ENCODE measurements at regions not wholly inside any gene's neighbourhood (a gene's known extent, or its start where the extent isn't known, plus 50 kb on each side); places are given as distances from the start of the nearest gene placed in this dataset.
"Not testable (repeated sequence)": the region's sequence is repeated elsewhere in the genome, so short reads cannot be mapped to it uniquely, and the experiment has no call there.

DNA sequence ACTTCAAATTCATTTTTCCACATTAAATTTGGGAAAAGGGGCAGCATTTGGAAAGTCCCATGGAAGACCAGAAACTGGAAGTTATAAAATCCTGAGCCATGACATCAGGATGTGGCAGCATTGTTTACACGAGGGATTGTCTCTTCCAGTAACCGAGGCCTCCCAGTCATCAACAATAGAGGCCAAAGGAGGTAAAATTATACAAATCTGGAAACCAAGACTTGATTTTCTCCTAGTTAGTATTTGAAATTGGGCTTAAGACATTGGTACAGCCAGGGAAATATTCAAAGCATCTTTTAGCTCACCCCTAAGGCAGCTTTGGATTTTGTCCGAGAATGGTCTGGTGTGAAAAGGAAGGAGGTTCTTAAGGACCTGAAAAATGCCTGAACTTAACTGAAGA lies 251.6 kb upstream of the FOXF1 start:
- peak; percentile 44 for DNase-seq (ENCODE audit: low read depth)

DNA sequence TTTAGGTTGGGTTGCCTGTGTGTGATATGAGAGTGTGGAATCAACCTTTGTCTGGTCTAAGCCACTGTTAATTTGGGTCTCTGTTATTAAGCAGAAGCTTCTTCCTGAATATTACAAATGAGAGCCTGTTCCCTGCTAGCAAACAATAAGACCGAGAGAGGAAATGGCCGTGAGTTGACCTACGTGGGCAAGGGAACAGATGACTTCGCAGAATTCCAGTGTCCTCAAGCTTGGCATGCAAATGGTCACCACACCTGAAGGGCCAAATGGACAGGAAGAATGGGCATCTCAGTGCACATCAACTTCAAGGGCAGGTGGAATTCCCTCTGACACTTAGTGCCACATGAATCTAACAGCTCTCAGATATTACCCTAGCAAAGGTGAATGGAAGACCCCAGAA lies 250.8 kb upstream of the FOXF1 start:
- DNase-seq (ENCODE audit: low read depth): no peak

DNA sequence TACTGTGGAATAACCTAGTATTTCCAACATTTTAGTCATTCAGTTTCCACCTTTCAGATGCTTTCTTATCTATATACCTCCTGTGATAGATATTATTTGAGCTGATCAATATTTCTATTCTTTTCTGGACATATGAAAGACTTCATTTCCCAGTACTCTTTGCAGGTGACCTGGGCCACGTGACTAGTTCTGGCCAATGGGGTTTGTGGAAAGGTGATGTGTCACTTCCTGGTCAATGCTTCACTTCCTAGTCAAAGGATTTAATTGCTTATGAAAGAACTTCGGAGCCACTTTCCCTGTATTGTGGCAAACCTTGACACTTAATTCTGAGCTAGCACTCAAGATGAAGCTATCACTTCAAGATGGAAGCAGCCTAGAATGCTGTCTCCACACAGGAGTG lies 248.9 kb upstream of the FOXF1 start:
- DNase-seq (ENCODE audit: low read depth): no peak

GRCh38 chr16:86267657-86268056 lies 242.7 kb upstream of the FOXF1 start:
- not testable (repeated sequence) for DNase-seq (ENCODE audit: low read depth)

DNA sequence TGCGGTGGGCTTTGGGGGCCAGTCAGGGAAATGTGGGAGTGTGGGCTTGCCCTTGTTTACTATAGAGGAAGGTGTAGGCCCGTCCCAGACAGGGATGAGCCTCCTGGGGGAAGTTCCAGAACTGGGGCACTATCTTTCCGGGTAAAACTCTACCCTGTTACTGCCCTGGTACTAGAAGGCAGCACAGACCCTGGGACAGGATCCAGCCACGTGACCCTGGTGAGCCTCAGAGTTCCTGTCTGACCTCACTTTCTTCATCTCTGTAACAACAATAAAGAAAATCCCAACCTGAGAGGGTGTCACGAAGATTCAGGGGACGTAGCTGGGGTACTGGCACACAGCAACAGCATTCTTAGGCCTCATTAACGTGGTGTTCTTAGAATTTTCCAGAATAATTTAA lies 239.6 kb upstream of the FOXF1 start:
- DNase-seq (ENCODE audit: low read depth): no peak

DNA sequence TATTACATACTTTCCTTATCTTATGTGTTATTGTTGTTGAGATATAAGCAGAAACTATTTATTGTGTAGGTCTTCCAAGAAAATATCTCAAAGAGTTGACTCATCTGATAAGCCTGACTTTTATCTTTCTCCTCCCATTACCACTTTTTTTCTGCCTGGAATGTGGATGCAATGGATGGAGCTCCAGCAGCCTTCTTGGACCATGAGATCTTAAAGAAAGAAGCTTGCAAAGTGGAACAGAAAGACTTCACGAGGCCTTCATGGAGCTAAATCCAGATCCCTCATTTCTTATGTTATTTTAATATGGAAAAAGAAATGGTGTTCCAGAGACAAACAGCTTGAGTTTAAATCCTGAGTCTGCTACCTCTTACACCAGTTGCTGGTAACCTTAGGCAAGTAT lies 237.6 kb upstream of the FOXF1 start:
- DNase-seq (ENCODE audit: low read depth): no peak

DNA sequence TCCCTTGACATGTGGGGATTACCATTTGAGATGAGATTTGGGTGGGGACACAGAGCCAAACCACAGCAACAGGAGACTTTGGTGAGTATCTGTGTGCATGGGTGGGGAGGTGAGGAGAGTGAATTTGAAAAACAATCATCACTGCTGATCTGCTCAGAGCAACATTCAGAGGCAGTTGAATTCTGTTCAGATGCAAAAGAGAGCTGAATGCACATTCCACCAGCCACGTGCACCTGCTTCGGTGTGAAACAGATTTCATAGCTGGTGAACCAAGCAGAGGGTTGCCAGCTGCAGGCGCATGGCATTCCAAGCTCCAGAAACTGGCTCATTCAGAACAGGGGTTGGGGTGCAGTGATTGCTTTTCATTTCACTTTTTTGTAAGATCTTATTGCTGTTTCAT lies 233.1 kb upstream of the FOXF1 start:
- no peak for DNase-seq (ENCODE audit: low read depth)

- DNase-seq (ENCODE audit: low read depth): not testable (repeated sequence)
Measured at GRCh38 chr16:86277859-86278258, 232.5 kb upstream of the FOXF1 start.

DNA sequence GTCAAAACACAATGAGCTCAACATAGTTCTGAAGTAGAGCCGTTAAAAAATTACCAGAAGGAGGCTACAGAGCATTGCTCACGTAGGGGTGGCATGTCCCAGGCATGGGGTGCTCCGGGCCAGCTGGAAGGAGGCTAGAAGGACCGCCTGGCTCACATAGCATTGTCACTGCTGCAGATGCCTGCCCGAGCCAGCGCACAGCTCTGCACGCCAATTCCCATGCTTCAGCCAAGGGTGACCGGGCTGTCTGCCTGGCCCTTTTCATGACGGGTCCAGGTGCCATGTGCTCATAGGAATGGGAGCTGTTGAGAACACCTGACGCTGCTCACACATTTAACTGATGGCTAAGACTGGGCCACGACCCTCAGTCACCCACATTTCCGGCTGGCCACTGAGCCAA lies 228.9 kb upstream of the FOXF1 start:
- DNase-seq (ENCODE audit: low read depth): no peak

GRCh38 chr16:86283944-86284343 lies 226.4 kb upstream of the FOXF1 start:
- no peak for DNase-seq (ENCODE audit: low read depth)

- DNase-seq (ENCODE audit: low read depth): no peak
Measured at GRCh38 chr16:86285421-86285820, 224.9 kb upstream of the FOXF1 start.

DNA sequence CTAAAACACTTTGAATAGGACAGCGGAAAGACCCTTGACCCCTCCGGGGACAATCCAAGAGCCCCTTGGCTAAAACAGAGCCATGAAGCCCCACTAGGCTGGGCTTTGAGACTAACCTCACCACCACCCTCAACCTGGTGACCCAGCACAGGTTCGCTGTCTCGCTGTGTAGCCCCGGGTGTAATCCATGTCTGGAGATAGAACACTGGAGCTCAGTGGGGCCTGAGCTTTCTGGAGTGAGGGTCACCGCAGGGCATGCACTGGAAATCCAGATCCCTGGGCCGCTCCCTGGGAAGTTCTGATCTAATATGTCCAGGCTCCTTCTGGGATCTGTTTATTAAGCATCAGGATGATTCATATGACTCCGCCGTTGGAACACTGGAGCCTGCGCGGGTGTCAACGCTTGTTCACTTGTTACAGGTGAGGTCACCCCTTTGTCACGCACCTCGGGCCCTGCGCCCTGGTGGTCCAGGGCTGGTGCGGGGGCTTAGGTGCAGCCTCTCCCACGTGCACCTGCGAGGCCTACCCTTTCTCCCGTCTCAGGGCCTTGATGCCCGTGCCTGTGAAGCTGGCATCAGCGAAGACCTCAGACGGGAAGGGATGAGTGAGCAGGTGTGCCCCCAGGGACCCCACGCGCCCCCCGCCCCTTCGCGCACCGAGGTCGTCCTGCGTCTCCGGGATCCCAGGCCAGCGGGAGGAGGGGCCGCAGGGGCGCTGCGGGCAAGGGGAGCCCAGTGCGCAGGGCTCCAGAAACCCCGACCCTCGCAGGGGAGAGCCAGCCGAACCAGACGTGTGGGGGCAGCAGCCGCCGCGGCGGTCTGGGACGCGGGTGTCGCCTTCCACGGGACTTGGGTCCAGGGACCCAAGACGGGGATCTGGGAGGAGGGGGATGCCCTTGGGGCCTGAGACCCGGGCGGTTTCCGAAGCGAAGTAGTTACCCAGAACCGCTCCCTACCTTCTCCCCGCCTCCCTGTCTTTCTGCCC lies 224.1 kb upstream of the FOXF1 start:
- DNase-seq (ENCODE audit: low read depth): no peak

- DNase-seq (ENCODE audit: low read depth): no peak
Measured at GRCh38 chr16:86286991-86287663, 223.2 kb upstream of the FOXF1 start.

GRCh38 chr16:86287664-86288201 lies 222.6 kb upstream of the FOXF1 start:
- DNase-seq (ENCODE audit: low read depth): no peak

- DNase-seq (ENCODE audit: low read depth): no peak
Measured at GRCh38 chr16:86288716-86289294, 221.5 kb upstream of the FOXF1 start.

GRCh38 chr16:86289304-86289703 lies 221.0 kb upstream of the FOXF1 start:
- no peak for DNase-seq (ENCODE audit: low read depth)

GRCh38 chr16:86289907-86290306 lies 220.4 kb upstream of the FOXF1 start:
- no peak for DNase-seq (ENCODE audit: low read depth)

DNA sequence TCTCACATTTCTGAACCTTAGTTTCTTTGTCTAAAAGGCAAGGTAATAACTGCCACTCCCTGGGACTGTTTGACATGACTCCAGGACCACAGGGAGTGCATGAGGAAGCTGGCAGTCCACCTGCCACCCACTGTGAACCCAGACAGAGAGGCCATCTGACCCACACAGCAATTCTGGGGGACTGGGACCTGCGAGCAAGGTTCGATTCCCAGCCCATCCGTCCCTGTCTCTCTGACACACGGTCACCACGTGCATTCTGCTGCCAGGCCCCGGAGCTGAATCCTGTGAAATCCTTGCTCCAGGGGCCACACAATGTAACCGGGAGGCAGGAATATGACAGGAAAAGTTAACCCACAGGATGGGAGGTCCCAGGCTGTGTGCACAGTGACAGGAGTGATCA lies 218.8 kb upstream of the FOXF1 start:
- no peak for DNase-seq (ENCODE audit: low read depth)

- DNase-seq (ENCODE audit: low read depth): no peak
Measured at GRCh38 chr16:86292171-86292775, 218.1 kb upstream of the FOXF1 start.

- no peak for DNase-seq (ENCODE audit: low read depth)
Measured at GRCh38 chr16:86292942-86293341, 217.4 kb upstream of the FOXF1 start.

GRCh38 chr16:86293906-86294305 lies 216.4 kb upstream of the FOXF1 start:
- DNase-seq (ENCODE audit: low read depth): no peak

DNA sequence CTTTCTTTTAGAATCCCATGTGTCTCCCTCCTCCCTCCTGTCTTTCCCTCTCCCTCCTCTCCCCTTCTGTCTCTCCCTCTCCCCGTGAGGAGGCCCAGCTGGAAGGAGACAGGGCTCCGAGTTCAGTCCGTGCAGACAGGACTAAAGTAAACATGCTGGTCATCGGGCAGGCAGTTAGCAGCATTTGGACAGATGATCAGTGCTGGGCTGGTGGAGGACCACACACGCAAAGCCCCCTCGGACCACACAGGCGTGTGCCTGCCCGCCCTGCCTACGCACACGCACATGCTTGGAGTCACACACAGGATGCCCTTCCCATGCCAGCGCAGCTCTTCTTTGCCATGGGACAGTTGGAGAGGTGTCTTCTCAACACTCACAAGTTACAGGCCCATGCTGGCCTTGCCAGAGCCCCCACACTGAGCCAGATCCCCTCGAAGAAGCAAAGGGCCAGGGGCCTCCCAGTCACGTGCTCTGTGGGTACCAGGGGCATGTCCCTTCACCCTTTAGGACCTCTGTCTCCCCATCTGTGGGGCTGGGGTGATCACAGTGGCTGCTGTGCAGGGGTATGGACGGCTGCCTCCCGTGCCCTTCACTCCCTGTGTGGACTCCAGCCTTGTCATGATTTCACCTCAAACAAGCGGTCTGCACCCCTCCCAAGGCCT lies 215.7 kb upstream of the FOXF1 start:
- no peak for DNase-seq (ENCODE audit: low read depth)

Measured in fibroblast of gingiva (primary cell).